IMR-90 (cell line): ENCODE measurements at regions not wholly inside any gene's neighbourhood (a gene's known extent, or its start where the extent isn't known, plus 50 kb on each side); places are given as distances from the start of the nearest gene placed in this dataset.

Experiments used
- BHLHE40 ChIP-seq: fragments of 150-350 bp; IDR thresholded peaks from 2 replicates; pipeline ENCODE4 v1.6.1; 2016; ENCODE audit warnings: mild to moderate bottlenecking, low read depth, low read length
- MAFK ChIP-seq: IDR thresholded peaks from 2 replicates; pipeline ENCODE4 v1.6.1; 2012; ENCODE audit warnings: low read depth, low read length, improper control_type of control experiment
- RCOR1 ChIP-seq: IDR thresholded peaks from 2 replicates; pipeline ENCODE4 v1.6.1; 2012; ENCODE audit warnings: mild to moderate bottlenecking, low read length, improper control_type of control experiment; ENCODE audit not compliant: insufficient replicate concordance
- RFX5 ChIP-seq: IDR thresholded peaks from 2 replicates; pipeline ENCODE4 v1.8.0; 2012; ENCODE audit warnings: low read depth, mild to moderate bottlenecking, low read length, moderate library complexity
- TF ChIP-seq, protein P1 (sequence below): conservative IDR thresholded peaks from 2 replicates; pipeline ENCODE4 v1.5.1; 2012; ENCODE audit warnings: mild to moderate bottlenecking, low read depth, low read length, improper control_type of control experiment

- TF ChIP-seq, protein P1, sequence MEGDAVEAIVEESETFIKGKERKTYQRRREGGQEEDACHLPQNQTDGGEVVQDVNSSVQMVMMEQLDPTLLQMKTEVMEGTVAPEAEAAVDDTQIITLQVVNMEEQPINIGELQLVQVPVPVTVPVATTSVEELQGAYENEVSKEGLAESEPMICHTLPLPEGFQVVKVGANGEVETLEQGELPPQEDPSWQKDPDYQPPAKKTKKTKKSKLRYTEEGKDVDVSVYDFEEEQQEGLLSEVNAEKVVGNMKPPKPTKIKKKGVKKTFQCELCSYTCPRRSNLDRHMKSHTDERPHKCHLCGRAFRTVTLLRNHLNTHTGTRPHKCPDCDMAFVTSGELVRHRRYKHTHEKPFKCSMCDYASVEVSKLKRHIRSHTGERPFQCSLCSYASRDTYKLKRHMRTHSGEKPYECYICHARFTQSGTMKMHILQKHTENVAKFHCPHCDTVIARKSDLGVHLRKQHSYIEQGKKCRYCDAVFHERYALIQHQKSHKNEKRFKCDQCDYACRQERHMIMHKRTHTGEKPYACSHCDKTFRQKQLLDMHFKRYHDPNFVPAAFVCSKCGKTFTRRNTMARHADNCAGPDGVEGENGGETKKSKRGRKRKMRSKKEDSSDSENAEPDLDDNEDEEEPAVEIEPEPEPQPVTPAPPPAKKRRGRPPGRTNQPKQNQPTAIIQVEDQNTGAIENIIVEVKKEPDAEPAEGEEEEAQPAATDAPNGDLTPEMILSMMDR, result no peak
- TF ChIP-seq RFX5, result no peak
- no peak for TF ChIP-seq BHLHE40
- no peak for TF ChIP-seq RCOR1
- TF ChIP-seq MAFK, result no peak
Observed at GRCh38 chr6:151181706-151182363, 57.9 kb upstream of the AKAP12 start.
